GM12873 (cell line): ENCODE measurements at regions not wholly inside any gene's neighbourhood (a gene's known extent, or its start where the extent isn't known, plus 50 kb on each side); places are given as distances from the start of the nearest gene placed in this dataset.

Experiments
- CTCF ChIP-seq: IDR thresholded peaks from 2 replicates; pipeline ENCODE4 v1.5.1; 2012; ENCODE audit warnings: low read depth, mild to moderate bottlenecking, moderate library complexity, low read length, control low read depth; ENCODE audit not compliant: insufficient read depth; ENCODE audit errors: missing control alignments

- TF ChIP-seq CTCF: no peak
Observed at GRCh38 chr6:21900730-21901129, 307.2 kb downstream of the SOX4 start.

GRCh38 chr6:21902628-21903169 is 309.1 kb downstream of the SOX4 start:
- TF ChIP-seq CTCF: no peak

GRCh38 chr6:21905531-21905930 is 312.0 kb downstream of the SOX4 start:
- TF ChIP-seq CTCF: no peak

GRCh38 chr6:21906826-21907225 is 313.3 kb downstream of the SOX4 start:
- no peak for TF ChIP-seq CTCF

GRCh38 chr6:21907291-21907690 is 313.7 kb downstream of the SOX4 start:
- no peak for TF ChIP-seq CTCF

GRCh38 chr6:21908161-21908848 is 314.8 kb downstream of the SOX4 start:
- TF ChIP-seq CTCF: no peak

- no peak for TF ChIP-seq CTCF
Observed at GRCh38 chr6:21909321-21909720, 315.8 kb downstream of the SOX4 start.
